ENCODE measurements at regions not wholly inside any gene's neighbourhood (a gene's known extent, or its start where the extent isn't known, plus 50 kb on each side); places are given as distances from the start of the nearest gene placed in this dataset.

DNA sequence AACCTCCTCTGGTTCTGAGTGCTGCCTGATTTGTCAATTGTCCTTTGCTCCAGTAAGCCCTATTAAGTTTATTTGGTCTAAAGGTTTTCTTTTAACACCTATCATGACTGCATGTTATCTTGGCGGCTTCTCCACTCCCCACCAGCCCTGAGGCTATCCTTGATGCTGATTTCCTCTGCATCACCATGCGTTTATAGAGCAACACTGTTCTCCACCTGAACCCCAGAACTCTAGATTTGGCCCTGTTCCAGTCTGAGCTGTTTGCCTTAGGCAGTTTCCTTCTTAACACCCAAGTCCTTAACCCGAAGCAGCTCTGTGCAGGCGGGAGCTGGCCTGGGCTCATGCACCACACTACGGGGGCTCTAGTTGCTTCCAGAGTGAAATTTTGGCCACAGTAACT, 98.2 kb upstream of the NPAS2 start:
- Histone ChIP-seq H3K27ac (ENCODE audit: low read depth, low read length) (no peak overlapping the region), H3K4me1 (ENCODE audit: control insufficient read depth, low read length) (no peaks in the 10 kb centered on the region), H3K36me3 (ENCODE audit: control insufficient read depth, low read length) (no peaks in the 10 kb centered on the region), H3K4me3 (ENCODE audit: low read length) (no peak overlapping the region), H3K9me2 (replicated peaks; ENCODE audit: control insufficient read depth, low read length) (no peaks in the 10 kb centered on the region), H3K27me3 (ENCODE audit: control insufficient read depth, low read length) (no peaks in the 10 kb centered on the region), H4K20me1 (ENCODE audit: control insufficient read depth, insufficient read depth, low read depth, low read length) (no peaks in the 10 kb centered on the region), H3K4me2 (ENCODE audit: low read length) (no peak overlapping the region), H3F3A (ENCODE audit: control insufficient read depth, insufficient read depth) (no peaks in the 10 kb centered on the region), H3K79me2 (ENCODE audit: control insufficient read depth, low read length) (no peaks in the 10 kb centered on the region), H3K9me3 (ENCODE audit: control insufficient read depth, insufficient read depth, low read length) (no peaks in the 10 kb centered on the region)
- no peak for TF ChIP-seq EZH2phosphoT487 (IDR thresholded peaks at IDR 0.05; ENCODE audit: borderline replicate concordance, low read length)
- TF ChIP-seq, protein P1, sequence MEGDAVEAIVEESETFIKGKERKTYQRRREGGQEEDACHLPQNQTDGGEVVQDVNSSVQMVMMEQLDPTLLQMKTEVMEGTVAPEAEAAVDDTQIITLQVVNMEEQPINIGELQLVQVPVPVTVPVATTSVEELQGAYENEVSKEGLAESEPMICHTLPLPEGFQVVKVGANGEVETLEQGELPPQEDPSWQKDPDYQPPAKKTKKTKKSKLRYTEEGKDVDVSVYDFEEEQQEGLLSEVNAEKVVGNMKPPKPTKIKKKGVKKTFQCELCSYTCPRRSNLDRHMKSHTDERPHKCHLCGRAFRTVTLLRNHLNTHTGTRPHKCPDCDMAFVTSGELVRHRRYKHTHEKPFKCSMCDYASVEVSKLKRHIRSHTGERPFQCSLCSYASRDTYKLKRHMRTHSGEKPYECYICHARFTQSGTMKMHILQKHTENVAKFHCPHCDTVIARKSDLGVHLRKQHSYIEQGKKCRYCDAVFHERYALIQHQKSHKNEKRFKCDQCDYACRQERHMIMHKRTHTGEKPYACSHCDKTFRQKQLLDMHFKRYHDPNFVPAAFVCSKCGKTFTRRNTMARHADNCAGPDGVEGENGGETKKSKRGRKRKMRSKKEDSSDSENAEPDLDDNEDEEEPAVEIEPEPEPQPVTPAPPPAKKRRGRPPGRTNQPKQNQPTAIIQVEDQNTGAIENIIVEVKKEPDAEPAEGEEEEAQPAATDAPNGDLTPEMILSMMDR (IDR thresholded peaks at IDR 0.05; ENCODE audit: low read depth, low read length, poor library complexity, severe bottlenecking) = no peak

DNA sequence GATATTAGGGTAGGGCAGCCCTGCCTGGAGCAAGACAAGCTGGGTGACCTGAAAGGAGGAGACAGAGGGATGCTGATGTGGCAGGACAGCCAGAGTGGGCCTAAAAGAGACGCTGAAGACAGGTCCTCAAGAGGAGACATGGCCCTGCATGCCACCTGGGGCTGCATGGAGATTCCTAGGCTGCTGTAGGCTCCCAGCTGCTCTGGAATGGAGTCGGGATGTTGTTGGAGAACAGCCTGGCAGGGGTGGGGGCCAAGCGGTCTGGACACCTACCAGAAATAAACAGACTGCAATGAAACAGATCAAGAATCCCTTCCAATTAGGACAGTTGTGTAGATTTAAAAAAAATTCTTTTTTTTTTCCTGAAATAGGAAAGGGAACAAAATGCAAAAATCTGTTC, 97.8 kb upstream of the NPAS2 start:
- H3K9me3 ChIP-seq (ENCODE audit: control insufficient read depth, insufficient read depth, low read length) = no peaks in the 10 kb centered on the region
- no peak overlapping the region for H3K4me2 ChIP-seq (ENCODE audit: low read length)
- no peaks in the 10 kb centered on the region for H3K36me3 ChIP-seq (ENCODE audit: control insufficient read depth, low read length)
- H3K27me3 ChIP-seq (ENCODE audit: control insufficient read depth, low read length) = no peaks in the 10 kb centered on the region
- no peaks in the 10 kb centered on the region for H3K79me2 ChIP-seq (ENCODE audit: control insufficient read depth, low read length)
- TF ChIP-seq, protein P1 (IDR thresholded peaks at IDR 0.05; ENCODE audit: low read depth, low read length, poor library complexity, severe bottlenecking) = no peak
- no peak for TF ChIP-seq EZH2phosphoT487 (IDR thresholded peaks at IDR 0.05; ENCODE audit: borderline replicate concordance, low read length)
- H3K4me3 ChIP-seq (ENCODE audit: low read length) = no peak overlapping the region
- no peaks in the 10 kb centered on the region for H3K4me1 ChIP-seq (ENCODE audit: control insufficient read depth, low read length)
- no peaks in the 10 kb centered on the region for H4K20me1 ChIP-seq (ENCODE audit: control insufficient read depth, insufficient read depth, low read depth, low read length)
- H3K27ac ChIP-seq (ENCODE audit: low read depth, low read length) = no peak overlapping the region
- H3K9me2 ChIP-seq (replicated peaks; ENCODE audit: control insufficient read depth, low read length) = no peaks in the 10 kb centered on the region
- H3F3A ChIP-seq (ENCODE audit: control insufficient read depth, insufficient read depth) = no peaks in the 10 kb centered on the region

DNA sequence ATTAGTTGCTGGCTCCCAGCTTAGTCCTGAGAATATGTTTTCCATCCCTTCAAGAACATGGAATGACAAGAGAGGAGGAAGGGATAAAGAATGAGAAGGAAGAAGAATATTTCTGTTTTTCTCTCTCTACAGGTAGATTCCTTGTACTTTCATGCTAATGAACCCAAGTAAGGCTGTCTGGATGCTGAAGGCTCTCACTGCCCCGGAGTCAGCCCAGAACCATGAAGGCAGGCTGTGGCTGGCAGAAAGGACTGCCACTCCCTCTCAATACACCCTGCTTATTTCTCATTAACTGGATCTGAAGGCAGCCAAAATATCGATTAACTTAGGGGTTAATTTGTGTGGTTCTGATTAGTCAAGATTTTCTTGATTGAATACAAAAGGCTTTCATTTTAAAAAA, 93.1 kb upstream of the NPAS2 start:
- H3K27ac ChIP-seq (ENCODE audit: low read depth, low read length) = no peak overlapping the region
- no peaks in the 10 kb centered on the region for H3K4me1 ChIP-seq (ENCODE audit: control insufficient read depth, low read length)
- no peaks in the 10 kb centered on the region for H3K79me2 ChIP-seq (ENCODE audit: control insufficient read depth, low read length)
- no peaks in the 10 kb centered on the region for H4K20me1 ChIP-seq (ENCODE audit: control insufficient read depth, insufficient read depth, low read depth, low read length)
- no peak for TF ChIP-seq EZH2phosphoT487 (IDR thresholded peaks at IDR 0.05; ENCODE audit: borderline replicate concordance, low read length)
- TF ChIP-seq, protein P1 (IDR thresholded peaks at IDR 0.05; ENCODE audit: low read depth, low read length, poor library complexity, severe bottlenecking) = no peak
- no peaks in the 10 kb centered on the region; the same call in 1 of the 2 replicates for H3K27me3 ChIP-seq (ENCODE audit: control insufficient read depth, low read length)
- no peaks in the 10 kb centered on the region for H3F3A ChIP-seq (ENCODE audit: control insufficient read depth, insufficient read depth)
- H3K9me3 ChIP-seq (ENCODE audit: control insufficient read depth, insufficient read depth, low read length) = no peaks in the 10 kb centered on the region
- no peaks in the 10 kb centered on the region for H3K9me2 ChIP-seq (replicated peaks; ENCODE audit: control insufficient read depth, low read length)
- no peaks in the 10 kb centered on the region for H3K36me3 ChIP-seq (ENCODE audit: control insufficient read depth, low read length)
- H3K4me2 ChIP-seq (ENCODE audit: low read length) = no peak overlapping the region
- H3K4me3 ChIP-seq (ENCODE audit: low read length) = no peak overlapping the region
